ENCODE measurements at regions not wholly inside any gene's neighbourhood (a gene's known extent, or its start where the extent isn't known, plus 50 kb on each side); places are given as distances from the start of the nearest gene placed in this dataset.
A peak's percentile ranks its signal among the peaks of the same experiment; 100 is the strongest.

DNA sequence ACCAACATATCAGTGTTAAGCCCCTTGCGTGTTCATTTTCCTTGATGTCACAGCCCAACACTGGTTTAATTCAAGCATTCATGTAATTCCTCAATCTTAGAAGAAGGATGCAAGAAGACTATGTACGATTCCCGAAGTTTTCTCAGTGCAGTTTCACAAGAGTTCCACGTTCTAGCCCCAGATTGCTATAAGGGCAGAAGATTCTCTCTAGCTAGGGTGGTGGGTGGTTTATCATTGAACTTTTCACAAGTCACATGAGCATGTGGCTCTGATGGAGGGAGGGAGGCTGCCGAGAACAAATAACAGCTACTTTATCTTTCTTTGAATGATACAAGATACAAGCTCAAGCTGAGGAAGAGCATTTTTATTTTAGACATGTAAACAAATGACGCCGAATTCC lies 71.9 kb upstream of the NHSL1 start:
- Mint-ChIP-seq H3K36me3 (ENCODE audit: low read depth) (no peaks in the 10 kb centered on the region), H3K4me3 (no peak overlapping the region), H3K9me3 (no peaks in the 10 kb centered on the region), H3K27ac (no peak overlapping the region), H3K4me1 (ENCODE audit: low read depth) (no peaks in the 10 kb centered on the region), H3K27me3 (no peaks in the 10 kb centered on the region)

DNA sequence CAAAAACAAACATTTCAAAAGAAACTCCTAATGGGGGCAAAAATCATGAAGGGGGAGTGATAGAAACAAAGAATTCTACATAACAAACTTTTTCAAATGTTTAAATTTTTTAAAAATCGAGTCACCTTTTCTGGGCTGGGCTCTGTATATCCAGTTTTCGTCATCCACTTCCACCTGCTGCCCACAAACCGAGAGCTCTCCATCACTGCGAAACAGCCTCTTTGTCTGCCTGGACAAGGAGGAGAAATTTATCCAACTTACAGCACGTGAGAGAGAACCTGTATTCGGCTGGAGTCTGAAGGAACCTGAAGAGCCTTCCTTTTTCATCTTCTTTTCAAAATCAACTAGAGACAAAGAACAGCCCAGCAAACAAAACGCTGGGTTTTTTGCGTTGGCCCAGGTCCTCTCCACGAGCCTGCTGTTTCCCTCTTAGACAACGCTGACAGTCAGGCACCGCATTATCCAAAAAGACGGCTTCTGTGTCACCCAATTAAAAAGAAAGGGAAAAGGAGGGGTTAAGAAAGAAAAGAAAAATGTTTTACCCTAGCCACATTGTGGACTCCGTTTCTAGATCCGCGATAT lies 72.4 kb upstream of the NHSL1 start:
- Mint-ChIP-seq H3K36me3 (ENCODE audit: low read depth) (no peaks in the 10 kb centered on the region), H3K9me3 (no peaks in the 10 kb centered on the region), H3K4me3 (no peak overlapping the region)

DNA sequence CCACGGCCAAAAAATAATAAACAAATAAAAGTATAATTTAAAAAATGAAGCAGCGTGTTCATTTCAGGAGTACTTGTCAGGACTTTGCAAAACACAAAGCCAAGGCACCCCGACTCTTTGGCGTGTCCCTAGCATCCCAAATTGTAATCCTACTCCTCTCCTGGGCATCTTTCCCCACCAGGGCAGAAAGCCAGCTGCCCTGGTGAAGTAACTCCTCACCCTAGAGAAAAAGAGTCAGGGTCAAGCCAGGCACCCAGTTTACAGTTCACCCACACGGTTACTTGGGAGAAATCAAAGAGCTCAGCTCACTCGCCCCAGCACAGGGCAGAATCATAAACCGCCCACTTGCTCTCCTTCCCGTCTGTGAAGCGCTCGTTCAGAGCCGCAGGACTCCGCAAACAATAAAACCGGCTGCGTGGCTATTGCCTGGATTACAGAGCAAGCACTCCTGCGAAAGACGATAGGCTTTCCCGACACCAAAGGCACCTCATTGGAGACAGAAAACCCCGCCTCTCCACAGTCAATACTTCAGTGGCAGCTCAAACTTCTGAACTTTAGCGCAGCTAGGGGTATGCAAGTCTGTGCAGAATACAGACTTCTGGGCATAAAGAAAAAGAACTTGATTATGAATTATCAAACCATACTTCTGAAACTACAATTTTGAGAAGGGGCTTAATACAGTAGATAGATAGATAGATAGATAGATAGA lies 73.0 kb upstream of the NHSL1 start:
- Mint-ChIP-seq H3K27me3 (no peaks in the 10 kb centered on the region), H3K4me3 (peak overlapping the region; percentile 1), H3K36me3 (ENCODE audit: low read depth) (no peaks in the 10 kb centered on the region), H3K4me1 (ENCODE audit: low read depth) (peaks cover 5% of the 10 kb centered on the region), H3K9me3 (no peaks in the 10 kb centered on the region), H3K27ac (no peak overlapping the region)

More for the DNA sequence above, 72.4 kb upstream of the NHSL1 start:
- Mint-ChIP-seq H3K27me3 (no peaks in the 10 kb centered on the region), H3K27ac (no peak overlapping the region), H3K4me1 (ENCODE audit: low read depth) (no peaks in the 10 kb centered on the region)

DNA sequence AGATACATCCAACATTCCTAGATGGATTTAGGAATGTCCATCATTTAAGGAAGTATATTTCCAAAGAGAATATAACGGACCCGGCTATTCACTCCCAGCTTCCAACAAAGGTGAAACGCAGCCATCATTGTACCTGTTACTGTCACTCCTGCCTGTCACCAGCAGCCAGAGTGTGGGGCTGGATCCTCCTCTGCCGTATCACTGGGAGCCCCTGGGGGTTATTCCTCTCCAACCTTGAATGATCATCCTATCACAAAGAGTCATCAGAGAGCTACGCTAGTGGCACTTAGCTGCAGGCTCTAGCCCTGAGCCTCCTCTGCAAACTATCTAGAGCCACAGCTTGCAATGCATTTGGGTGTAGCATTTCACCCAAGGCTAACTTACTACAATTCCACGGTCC lies 73.6 kb upstream of the NHSL1 start:
- Mint-ChIP-seq H3K27ac (no peak overlapping the region), H3K36me3 (ENCODE audit: low read depth) (no peaks in the 10 kb centered on the region), H3K4me1 (ENCODE audit: low read depth) (peaks cover 11% of the 10 kb centered on the region), H3K4me3 (no peak overlapping the region), H3K27me3 (no peaks in the 10 kb centered on the region), H3K9me3 (no peaks in the 10 kb centered on the region)

DNA sequence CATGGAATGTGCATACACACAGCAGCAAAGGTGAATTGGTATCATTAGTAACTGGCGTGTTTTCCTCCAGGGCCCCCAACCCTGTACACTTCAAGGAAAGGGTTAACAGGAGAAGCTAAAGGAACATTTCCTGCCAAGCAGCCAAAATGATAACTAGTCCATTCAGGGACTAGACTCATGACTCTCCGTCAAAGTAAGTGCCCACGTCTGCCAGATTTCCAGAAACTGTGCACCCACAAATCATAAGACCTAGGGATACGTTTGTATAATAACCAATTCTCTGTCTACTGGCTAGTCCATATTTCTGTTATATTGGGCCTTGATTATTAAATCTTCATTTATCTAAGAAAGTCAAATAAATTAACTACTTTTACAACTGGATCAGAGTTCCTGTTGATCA lies 76.0 kb upstream of the NHSL1 start:
- Mint-ChIP-seq H3K27me3 (no peaks in the 10 kb centered on the region), H3K27ac (no peak overlapping the region), H3K4me3 (no peak overlapping the region), H3K36me3 (ENCODE audit: low read depth) (no peaks in the 10 kb centered on the region), H3K9me3 (no peaks in the 10 kb centered on the region), H3K4me1 (ENCODE audit: low read depth) (peaks cover 13% of the 10 kb centered on the region)

DNA sequence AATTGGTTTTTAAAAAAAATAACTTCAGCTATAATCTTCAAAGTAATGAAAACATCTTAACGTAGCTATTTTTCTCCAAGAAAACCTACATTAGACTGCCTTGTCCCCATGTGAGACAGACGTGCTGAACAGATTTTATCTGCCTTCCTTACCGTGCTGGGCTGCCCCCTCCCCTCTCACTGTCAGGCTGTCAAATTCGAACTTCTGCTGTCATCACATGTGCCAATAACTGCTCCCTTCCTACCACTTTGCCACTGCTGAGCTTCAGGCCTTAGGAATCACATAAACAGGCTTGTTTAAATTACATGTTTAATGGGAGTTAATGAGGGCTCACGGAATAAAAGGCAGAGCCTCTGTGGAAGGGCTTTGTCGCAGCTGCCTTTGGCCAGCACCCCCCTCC lies 77.0 kb upstream of the NHSL1 start:
- Mint-ChIP-seq H3K4me3 (no peak overlapping the region), H3K27ac (no peak overlapping the region), H3K27me3 (no peaks in the 10 kb centered on the region), H3K36me3 (ENCODE audit: low read depth) (no peaks in the 10 kb centered on the region), H3K4me1 (ENCODE audit: low read depth) (peaks cover 13% of the 10 kb centered on the region), H3K9me3 (no peaks in the 10 kb centered on the region)

DNA sequence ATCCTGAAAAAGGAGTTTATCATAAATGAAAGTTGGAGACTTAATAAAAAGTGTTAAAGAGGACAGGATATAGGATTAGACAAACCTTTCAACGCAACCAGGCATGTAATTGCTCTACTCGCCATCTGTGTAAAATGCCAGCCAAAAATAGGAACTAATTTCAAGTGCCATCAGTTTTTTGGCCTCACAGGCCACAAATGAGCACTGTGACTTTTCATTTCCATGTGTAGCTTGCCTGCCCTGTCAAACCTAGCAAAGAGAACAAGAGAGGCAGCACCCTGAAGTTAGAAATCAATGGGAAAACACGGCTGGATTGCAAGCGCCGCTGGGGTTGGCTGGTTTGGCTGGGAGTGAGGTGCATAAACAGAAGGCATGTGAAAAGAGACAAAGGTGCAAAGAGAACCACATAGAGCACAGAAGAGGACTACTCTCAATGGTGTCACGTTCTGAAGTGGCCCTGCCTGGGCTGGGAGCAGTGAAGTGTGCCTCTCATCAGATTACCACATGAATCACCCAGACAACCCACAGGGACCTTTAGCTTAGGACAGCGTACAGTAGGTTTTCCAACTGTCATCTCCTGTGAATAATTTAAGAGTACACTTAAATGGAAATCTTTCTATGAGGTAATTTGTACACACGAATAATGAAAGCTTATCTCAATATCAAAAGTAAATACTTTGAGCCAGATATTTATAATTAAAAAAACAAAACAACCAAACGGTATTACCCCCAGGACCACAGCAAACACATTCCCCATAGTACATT lies 78.0 kb upstream of the NHSL1 start:
- Mint-ChIP-seq H3K36me3 (ENCODE audit: low read depth) (no peaks in the 10 kb centered on the region), H3K4me3 (no peak overlapping the region), H3K27ac (peak overlapping the region; percentile 30)

DNA sequence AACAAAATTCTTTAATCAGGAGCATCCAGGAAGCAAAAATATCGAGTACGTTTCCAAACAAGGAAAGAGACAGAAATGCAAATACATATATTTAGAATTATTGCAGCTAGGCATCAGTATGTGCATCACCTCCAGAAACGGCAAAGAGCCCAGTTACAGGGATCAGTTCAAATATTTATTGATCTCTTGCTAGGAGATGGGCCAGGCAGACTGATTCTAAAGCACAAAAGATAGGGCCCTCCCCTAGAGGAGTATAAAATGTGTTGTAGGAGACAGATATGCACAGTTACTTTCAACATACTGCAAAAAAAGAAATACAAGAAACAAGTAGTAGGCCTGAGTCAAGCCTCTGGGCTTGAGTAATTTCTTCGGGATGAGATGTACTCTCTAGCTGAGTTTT lies 80.7 kb upstream of the NHSL1 start:
- Mint-ChIP-seq H3K4me1 (ENCODE audit: low read depth) (peaks cover 13% of the 10 kb centered on the region), H3K4me3 (no peak overlapping the region), H3K27ac (no peak overlapping the region), H3K9me3 (no peaks in the 10 kb centered on the region), H3K27me3 (no peaks in the 10 kb centered on the region), H3K36me3 (ENCODE audit: low read depth) (no peaks in the 10 kb centered on the region)

More for the DNA sequence above, 78.0 kb upstream of the NHSL1 start:
- no peaks in the 10 kb centered on the region for H3K9me3 Mint-ChIP-seq
- peaks cover 13% of the 10 kb centered on the region for H3K4me1 Mint-ChIP-seq (ENCODE audit: low read depth)
- no peaks in the 10 kb centered on the region for H3K27me3 Mint-ChIP-seq

DNA sequence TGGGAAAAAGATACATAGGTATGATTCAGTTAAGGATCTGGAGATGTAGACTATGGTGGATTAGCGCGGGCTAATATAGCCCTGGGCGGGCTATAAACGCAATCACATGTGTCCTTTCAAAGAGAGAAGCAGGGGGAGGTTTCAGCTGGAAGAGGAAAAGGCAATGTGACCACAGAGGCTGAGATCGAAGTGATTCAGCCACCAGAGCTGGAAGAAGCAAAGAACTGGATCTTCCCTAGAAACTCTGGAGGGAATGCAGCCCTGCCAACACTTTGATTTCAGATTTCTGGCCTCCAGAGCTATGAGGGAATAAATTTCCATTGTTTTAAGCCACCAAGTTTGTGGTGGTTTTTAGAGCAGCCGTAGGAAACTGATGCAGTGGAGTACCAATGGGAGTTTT lies 81.5 kb upstream of the NHSL1 start:
- H3K36me3 Mint-ChIP-seq (ENCODE audit: low read depth) = no peaks in the 10 kb centered on the region
- no peak overlapping the region for H3K4me3 Mint-ChIP-seq
- no peaks in the 10 kb centered on the region for H3K27me3 Mint-ChIP-seq
- H3K9me3 Mint-ChIP-seq = no peaks in the 10 kb centered on the region
- peaks cover 13% of the 10 kb centered on the region for H3K4me1 Mint-ChIP-seq (ENCODE audit: low read depth)
- no peak overlapping the region for H3K27ac Mint-ChIP-seq

DNA sequence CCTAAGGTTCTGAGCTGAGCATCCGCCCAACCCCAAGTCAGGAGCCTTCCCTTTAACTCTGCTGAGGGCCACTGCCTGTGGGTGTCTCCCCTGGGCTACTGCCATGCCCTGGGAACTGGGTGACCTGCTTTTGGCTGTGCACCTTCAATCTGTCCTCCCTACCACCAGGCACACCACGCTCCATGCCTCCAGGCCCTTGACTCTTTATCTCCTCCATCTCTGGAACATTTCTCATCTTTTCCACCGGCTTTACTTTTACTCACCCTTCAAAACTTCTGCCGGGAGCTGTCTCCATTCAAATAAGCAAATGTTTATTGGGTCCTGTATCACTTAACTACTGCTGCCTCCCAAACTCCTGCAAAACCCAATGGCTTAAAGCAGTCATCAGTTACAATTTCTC lies 83.3 kb upstream of the NHSL1 start:
- H3K4me1 Mint-ChIP-seq (ENCODE audit: low read depth) = peaks cover 6% of the 10 kb centered on the region
- no peak overlapping the region for H3K27ac Mint-ChIP-seq
- no peaks in the 10 kb centered on the region for H3K27me3 Mint-ChIP-seq

DNA sequence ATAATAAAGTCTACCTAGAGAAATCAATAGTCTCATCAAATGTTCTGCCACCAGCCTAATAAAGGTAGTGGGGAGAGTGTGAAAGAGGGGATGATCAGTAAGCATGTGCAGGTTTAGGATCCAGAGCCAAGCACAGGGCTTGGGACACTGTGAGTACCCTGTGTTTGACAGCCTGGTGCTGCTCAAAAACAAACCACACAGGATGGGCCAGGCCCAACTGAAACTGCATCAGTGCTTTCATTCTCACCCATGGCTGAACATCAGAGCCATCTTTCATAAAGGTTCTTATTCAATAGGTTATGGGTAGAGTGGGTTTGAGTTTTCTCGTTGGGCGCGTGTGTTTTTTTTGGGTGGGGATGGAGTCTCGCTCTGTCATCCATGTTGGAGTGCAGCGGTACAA lies 87.3 kb upstream of the NHSL1 start:
- Mint-ChIP-seq H3K4me3 (no peak overlapping the region), H3K27ac (no peak overlapping the region), H3K4me1 (ENCODE audit: low read depth) (peaks cover 10% of the 10 kb centered on the region), H3K9me3 (no peaks in the 10 kb centered on the region), H3K36me3 (ENCODE audit: low read depth) (no peaks in the 10 kb centered on the region), H3K27me3 (no peaks in the 10 kb centered on the region)

More for the DNA sequence above, 83.3 kb upstream of the NHSL1 start:
- H3K4me3 Mint-ChIP-seq = no peak overlapping the region
- H3K36me3 Mint-ChIP-seq (ENCODE audit: low read depth) = no peaks in the 10 kb centered on the region
- H3K9me3 Mint-ChIP-seq = no peaks in the 10 kb centered on the region

DNA sequence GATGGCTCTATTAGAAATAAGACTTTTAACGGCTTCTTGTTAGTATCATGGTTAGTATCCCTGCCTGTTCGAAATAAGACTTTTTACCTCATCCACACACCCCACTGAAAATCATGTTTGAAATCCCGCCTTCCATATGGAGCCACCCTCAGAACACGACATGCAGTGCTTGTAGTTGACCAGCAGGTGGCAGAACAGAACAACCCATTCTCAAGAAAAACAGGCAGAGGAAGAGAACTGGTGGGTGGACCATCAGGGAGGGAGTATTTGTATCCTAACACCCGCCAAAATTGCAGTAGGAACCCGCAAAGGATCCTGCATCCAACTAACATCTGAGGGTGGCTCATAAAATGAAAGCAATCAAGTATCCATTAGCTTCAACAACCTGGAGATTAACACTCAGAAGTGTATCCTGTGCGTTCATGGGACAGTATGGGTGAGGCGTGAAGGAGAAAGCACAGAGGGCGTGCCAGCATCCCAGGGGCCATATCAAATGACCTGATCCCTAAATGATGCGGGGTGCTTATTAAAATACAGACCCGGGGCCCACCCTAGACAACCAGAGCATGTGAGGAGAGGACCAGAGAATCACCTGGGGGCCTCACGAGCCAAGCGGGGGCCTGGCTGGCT lies 89.6 kb upstream of the NHSL1 start:
- Mint-ChIP-seq H3K4me1 (ENCODE audit: low read depth) (peaks cover 33% of the 10 kb centered on the region), H3K36me3 (ENCODE audit: low read depth) (no peaks in the 10 kb centered on the region), H3K9me3 (no peaks in the 10 kb centered on the region), H3K27me3 (no peaks in the 10 kb centered on the region), H3K27ac (no peak overlapping the region), H3K4me3 (no peak overlapping the region)

DNA sequence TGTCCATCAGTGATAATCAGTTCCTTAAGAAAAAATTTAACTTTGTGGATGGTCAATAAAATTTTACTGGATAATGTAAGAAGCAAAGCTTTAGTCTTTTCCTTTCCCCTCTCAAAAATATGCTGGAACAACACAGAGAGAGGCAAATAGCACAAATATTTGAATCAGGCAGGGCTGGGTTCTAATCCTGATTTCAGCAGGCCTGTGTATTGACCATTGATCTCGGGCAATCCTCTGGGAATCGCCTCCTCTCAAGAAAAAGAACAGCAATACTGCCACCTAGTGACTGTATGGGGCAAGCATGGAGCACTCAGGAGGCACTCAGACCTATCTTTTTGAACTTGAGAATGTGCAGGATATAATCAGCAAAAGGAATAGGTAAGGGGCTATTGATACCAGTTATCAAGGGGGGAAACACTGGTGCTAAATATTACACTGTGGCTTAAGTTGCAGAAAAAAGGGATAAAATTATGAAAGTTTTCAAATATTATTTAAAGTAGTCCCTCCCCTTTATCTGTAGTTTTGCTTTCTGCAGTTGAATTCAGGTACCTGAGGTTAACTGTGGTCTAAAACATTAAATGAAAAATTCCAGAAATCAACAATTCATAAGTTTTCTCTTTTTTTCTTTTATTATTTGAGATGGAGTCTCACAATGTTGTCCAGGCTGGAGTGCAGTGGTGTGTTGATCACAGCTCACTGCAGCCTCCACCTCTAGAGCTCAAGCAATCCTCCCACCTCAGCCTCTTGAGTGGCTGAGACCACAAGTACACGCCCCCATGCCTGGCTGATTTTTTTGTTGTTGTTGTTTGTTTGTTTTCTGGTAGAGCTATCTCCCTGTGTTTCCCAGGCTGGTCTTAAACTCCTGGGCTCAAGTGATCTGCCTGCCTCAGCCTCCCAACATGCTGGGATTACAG lies 91.8 kb upstream of the NHSL1 start:
- H3K36me3 Mint-ChIP-seq (ENCODE audit: low read depth) = no peaks in the 10 kb centered on the region
- H3K4me1 Mint-ChIP-seq (ENCODE audit: low read depth) = peaks cover 39% of the 10 kb centered on the region
- H3K4me3 Mint-ChIP-seq = no peak overlapping the region
- no peaks in the 10 kb centered on the region for H3K9me3 Mint-ChIP-seq
- H3K27me3 Mint-ChIP-seq = no peaks in the 10 kb centered on the region
- H3K27ac Mint-ChIP-seq = no peak overlapping the region

DNA sequence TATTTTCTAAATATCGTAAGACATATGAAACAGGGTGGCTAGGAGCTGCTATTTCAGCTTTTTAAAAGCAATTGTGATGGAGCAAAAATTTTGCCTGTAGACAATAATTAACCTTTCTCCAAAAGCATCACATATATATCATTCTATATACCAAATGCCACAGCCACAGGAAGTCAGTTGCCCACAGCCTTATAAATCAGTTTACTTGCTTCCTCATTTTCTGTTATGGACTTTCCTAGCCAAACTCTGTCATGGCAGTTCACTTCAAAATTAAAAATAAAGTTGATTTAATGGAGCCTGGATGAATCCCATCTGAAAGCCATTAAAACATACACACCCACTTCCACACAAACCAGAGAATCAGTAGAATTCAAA lies 93.4 kb upstream of the NHSL1 start:
- H3K4me1 Mint-ChIP-seq (ENCODE audit: low read depth) = peaks cover 39% of the 10 kb centered on the region
- peak overlapping the region; percentile 92 for H3K27ac Mint-ChIP-seq
- peak overlapping the region; percentile 77 for H3K4me3 Mint-ChIP-seq
- no peaks in the 10 kb centered on the region for H3K27me3 Mint-ChIP-seq
- H3K36me3 Mint-ChIP-seq (ENCODE audit: low read depth) = no peaks in the 10 kb centered on the region
- no peaks in the 10 kb centered on the region for H3K9me3 Mint-ChIP-seq

All from stimulated activated naive CD8-positive, alpha-beta T cell treated with anti-CD3 and anti-CD28 coated beads, Interleukin-15, Interleukin-2, amounts not matched to agents 100 ng/mL and 50 ng/mL, for 24 hours (primary cell).